CD4-positive, alpha-beta T cell treated with Interleukin-4 for 4 hours (primary cell): ENCODE measurements at regions not wholly inside any gene's neighbourhood (a gene's known extent, or its start where the extent isn't known, plus 50 kb on each side); places are given as distances from the start of the nearest gene placed in this dataset.

ENCODE experiments used
- DNase-seq: peaks from one replicate; pipeline ENCODE4 v3.0.0-alpha.2; 2020

GRCh38 chr5:175282611-175283225 is 161.3 kb downstream of the DRD1 start:
- DNase-seq: no peak

- no peak for DNase-seq
Observed at GRCh38 chr5:175281714-175282113, 162.3 kb downstream of the DRD1 start.

GRCh38 chr5:175281257-175281656 is 162.7 kb downstream of the DRD1 start:
- no peak for DNase-seq

- no peak for DNase-seq
Observed at GRCh38 chr5:175279506-175279905, 164.5 kb downstream of the DRD1 start.

GRCh38 chr5:175275748-175276147 is 168.2 kb downstream of the DRD1 start:
- no peak for DNase-seq

- DNase-seq: no peak
Observed at GRCh38 chr5:175275097-175275496, 168.9 kb downstream of the DRD1 start.

GRCh38 chr5:175274171-175274570 is 169.8 kb downstream of the DRD1 start:
- no peak for DNase-seq

- no peak for DNase-seq
Observed at GRCh38 chr5:175264406-175264805, 179.6 kb downstream of the DRD1 start.

- DNase-seq: no peak
Observed at GRCh38 chr5:175263776-175264175, 180.2 kb downstream of the DRD1 start.

- no peak for DNase-seq
Observed at GRCh38 chr5:175261526-175261925, 182.5 kb downstream of the DRD1 start.

- no peak for DNase-seq
Observed at GRCh38 chr5:175261037-175261436, 182.9 kb downstream of the DRD1 start.

GRCh38 chr5:175257847-175258194 is 186.2 kb downstream of the DRD1 start:
- DNase-seq: no peak

GRCh38 chr5:175257128-175257846 is 186.7 kb downstream of the DRD1 start:
- no peak for DNase-seq

- DNase-seq: no peak
Observed at GRCh38 chr5:175254155-175254554, 189.8 kb downstream of the DRD1 start.

- no peak for DNase-seq
Observed at GRCh38 chr5:175253597-175253996, 190.4 kb downstream of the DRD1 start.

GRCh38 chr5:175252234-175252805 is 191.7 kb downstream of the DRD1 start:
- no peak for DNase-seq

GRCh38 chr5:175250426-175250825 is 193.6 kb downstream of the DRD1 start:
- no peak for DNase-seq

- no peak for DNase-seq
Observed at GRCh38 chr5:175248416-175248905, 195.5 kb downstream of the DRD1 start.

GRCh38 chr5:175246889-175247520 is 197.0 kb downstream of the DRD1 start:
- no peak for DNase-seq

GRCh38 chr5:175246242-175246888 is 197.6 kb downstream of the DRD1 start:
- no peak for DNase-seq

- DNase-seq: no peak
Observed at GRCh38 chr5:175243441-175243840, 200.5 kb downstream of the DRD1 start.

GRCh38 chr5:175242207-175242606 is 201.8 kb downstream of the DRD1 start:
- no peak for DNase-seq

GRCh38 chr5:175238326-175238725 is 205.7 kb downstream of the DRD1 start:
- no peak for DNase-seq
